Osteocyte (in vitro differentiated cells): ENCODE measurements at regions not wholly inside any gene's neighbourhood (a gene's known extent, or its start where the extent isn't known, plus 50 kb on each side); places are given as distances from the start of the nearest gene placed in this dataset.

Experiments used
- DNase-seq: peaks from one replicate; pipeline ENCODE4 v3.0.0; 2021; ENCODE audit warnings: mixed read lengths; ENCODE audit not compliant: unreplicated experiment; ENCODE audit errors: extremely low spot score
- H3K27ac Mint-ChIP-seq: one replicate; pipeline ENCODE4 v1.8.0; 2021; ENCODE audit warnings: mild to moderate bottlenecking, mixed read lengths; ENCODE audit not compliant: unreplicated experiment
- H3K27me3 Mint-ChIP-seq: one replicate; pipeline ENCODE4 v1.8.0; 2021; ENCODE audit warnings: mixed read lengths; ENCODE audit not compliant: unreplicated experiment
- H3K36me3 Mint-ChIP-seq: one replicate; pipeline ENCODE4 v1.8.0; 2021; ENCODE audit warnings: mixed read lengths; ENCODE audit not compliant: unreplicated experiment
- H3K4me1 Mint-ChIP-seq: one replicate; pipeline ENCODE4 v1.8.0; 2021; ENCODE audit warnings: mixed read lengths; ENCODE audit not compliant: unreplicated experiment
- H3K4me3 Mint-ChIP-seq: one replicate; pipeline ENCODE4 v1.8.0; 2021; ENCODE audit warnings: mild to moderate bottlenecking, moderate library complexity, mixed read lengths; ENCODE audit not compliant: unreplicated experiment
- H3K9me3 Mint-ChIP-seq: one replicate; pipeline ENCODE4 v1.8.0; 2021; ENCODE audit warnings: mixed read lengths; ENCODE audit not compliant: unreplicated experiment
- CTCF ChIP-seq: fragments of 200-600 bp; sonication (generic); IDR thresholded peaks from 2 replicates; pipeline ENCODE4 v1.5.0; 2021; ENCODE audit warnings: antibody characterized with exemption, mild to moderate bottlenecking, moderate library complexity

GRCh38 chr16:5826332-5826731 lies 728.7 kb upstream of the EEF2KMT start:
- H3K36me3 Mint-ChIP-seq, result no peaks in the 10 kb centered on the region
- H3K27ac Mint-ChIP-seq, result no peak overlapping the region
- H3K9me3 Mint-ChIP-seq, result peaks cover 29% of the 10 kb centered on the region
- no peak overlapping the region for H3K4me3 Mint-ChIP-seq
- no peaks in the 10 kb centered on the region for H3K4me1 Mint-ChIP-seq
- DNase-seq, result no peak
- no peak for TF ChIP-seq CTCF
- no peaks in the 10 kb centered on the region for H3K27me3 Mint-ChIP-seq

- H3K27me3 Mint-ChIP-seq, result no peaks in the 10 kb centered on the region
These were observed 722.9 kb upstream of the EEF2KMT start for GRCh38 chr16:5820472-5820871.

GRCh38 chr16:5815570-5816237 lies 718.1 kb upstream of the EEF2KMT start:
- no peak overlapping the region for H3K4me3 Mint-ChIP-seq
- TF ChIP-seq CTCF, result no peak
- peaks cover 23% of the 10 kb centered on the region for H3K9me3 Mint-ChIP-seq
- H3K27ac Mint-ChIP-seq, result no peak overlapping the region
- H3K27me3 Mint-ChIP-seq, result no peaks in the 10 kb centered on the region
- DNase-seq, result no peak
- no peaks in the 10 kb centered on the region for H3K36me3 Mint-ChIP-seq
- no peaks in the 10 kb centered on the region for H3K4me1 Mint-ChIP-seq

More at GRCh38 chr16:5820472-5820871, 722.9 kb upstream of the EEF2KMT start:
- TF ChIP-seq CTCF, result no peak
- Mint-ChIP-seq H3K27ac (no peak overlapping the region), H3K4me1 (no peaks in the 10 kb centered on the region), H3K9me3 (peaks cover 28% of the 10 kb centered on the region), H3K36me3 (no peaks in the 10 kb centered on the region), H3K4me3 (no peak overlapping the region)
- DNase-seq, result no peak

GRCh38 chr16:5801396-5801795 lies 703.8 kb upstream of the EEF2KMT start:
- H3K27me3 Mint-ChIP-seq, result no peaks in the 10 kb centered on the region
- no peaks in the 10 kb centered on the region for H3K36me3 Mint-ChIP-seq
- no peaks in the 10 kb centered on the region for H3K4me1 Mint-ChIP-seq
- H3K4me3 Mint-ChIP-seq, result no peak overlapping the region
- no peak for DNase-seq
- TF ChIP-seq CTCF, result no peak
- H3K27ac Mint-ChIP-seq, result no peak overlapping the region
- H3K9me3 Mint-ChIP-seq, result peaks cover 57% of the 10 kb centered on the region

GRCh38 chr16:5793556-5793955 lies 696.0 kb upstream of the EEF2KMT start:
- Mint-ChIP-seq H3K27me3 (no peaks in the 10 kb centered on the region), H3K4me1 (no peaks in the 10 kb centered on the region), H3K4me3 (no peak overlapping the region), H3K9me3 (peaks cover 55% of the 10 kb centered on the region), H3K36me3 (no peaks in the 10 kb centered on the region), H3K27ac (no peak overlapping the region)
- TF ChIP-seq CTCF, result no peak
- DNase-seq, result no peak
